Panc1 (cell line): ENCODE measurements at regions not wholly inside any gene's neighbourhood (a gene's known extent, or its start where the extent isn't known, plus 50 kb on each side); places are given as distances from the start of the nearest gene placed in this dataset.

Experiments
- ATAC-seq: fragments of 200-7000 bp; cut with Tn5 transposase; 2 replicates; pipeline ENCODE4 v1.9.1; 2020; ENCODE audit warnings: mild to moderate bottlenecking, moderate library complexity
- BruUV-seq: library from RNA; stranded (reverse); fragments of 400-500 nt; replicated peaks from 2 replicates; lab custom pipeline; 2021; lab: Mats Ljungman, UMichigan
- CTCF ChIA-PET: fragments of 300-600 bp; sonication (Branson Sonifier 250); formaldehyde crosslinking; loops from one replicate; lab custom pipeline; 2022; ENCODE audit warnings: antibody characterized with exemption; lab: Charles Lee
- POLR2A ChIA-PET: fragments of 300-600 bp; sonication (Branson Sonifier 250); formaldehyde crosslinking; loops from one replicate; lab custom pipeline; 2022; ENCODE audit warnings: antibody characterized with exemption; lab: Charles Lee
- DNase-seq: peaks from one replicate; pipeline ENCODE4 v3.0.0-alpha.2; 2010; ENCODE audit warnings: low read depth, low spot score
- H3K27ac ChIP-seq: 2 replicates; pipeline ENCODE4 v1.5.1; 2011; ENCODE audit warnings: mild to moderate bottlenecking, low read length, inconsistent platforms
- H3K27me3 ChIP-seq: fragments of 200-500 bp; sonication (Bioruptor generic); 2 replicates; pipeline ENCODE4 v1.6.0; 2014; ENCODE audit warnings: low read length, inconsistent platforms; ENCODE audit not compliant: control insufficient read depth, insufficient read depth
- H3K36me3 ChIP-seq: fragments of 200-500 bp; sonication (Bioruptor generic); 2 replicates; pipeline ENCODE4 v1.5.1; 2014; ENCODE audit warnings: inconsistent platforms, mild to moderate bottlenecking, low read length, moderate library complexity; ENCODE audit not compliant: control insufficient read depth, insufficient read depth
- H3K4me1 ChIP-seq: 2 replicates; pipeline ENCODE4 v1.5.1; 2011; ENCODE audit warnings: inconsistent platforms, mild to moderate bottlenecking, low read length, moderate library complexity; ENCODE audit not compliant: control insufficient read depth, insufficient read depth
- H3K4me3 ChIP-seq, 2 experiments: 2 replicates each; pipeline ENCODE4 v1.5.1; 2011 to 2012; ENCODE audit warnings: low read depth in 2 of 2, low read length in 2 of 2, mild to moderate bottlenecking in 2 of 2, inconsistent platforms in 1 of 2, moderate library complexity in 1 of 2
- H3K9me3 ChIP-seq: fragments of 200-500 bp; sonication (Bioruptor generic); 2 replicates; pipeline ENCODE4 v1.5.1; 2014; ENCODE audit warnings: low read depth, mild to moderate bottlenecking, inconsistent platforms, low read length, moderate library complexity; ENCODE audit not compliant: control insufficient read depth, insufficient read depth
- POLR2AphosphoS5 ChIP-seq: IDR thresholded peaks from 2 replicates; pipeline ENCODE4 v1.6.1; 2012; ENCODE audit warnings: mild to moderate bottlenecking, low read depth, low read length, moderate library complexity
- REST ChIP-seq, 2 experiments: IDR thresholded peaks; 2 replicates each; pipeline ENCODE4 v1.6.1; 2011 to 2012; ENCODE audit warnings: low read depth in 2 of 2, control low read depth in 1 of 2, low read length in 1 of 2, mild to moderate bottlenecking in 1 of 2, moderate library complexity in 1 of 2; ENCODE audit not compliant: insufficient read depth in 1 of 2
- SIN3A ChIP-seq: IDR thresholded peaks from 2 replicates; pipeline ENCODE4 v1.6.1; 2012; ENCODE audit warnings: low read depth, mild to moderate bottlenecking, low read length, moderate library complexity, borderline replicate concordance; ENCODE audit not compliant: insufficient read depth
- TCF7L2 ChIP-seq: IDR thresholded peaks from 2 replicates; pipeline ENCODE4 v1.6.1; 2011; ENCODE audit warnings: mild to moderate bottlenecking, low read depth, low read length, inconsistent platforms
- in situ Hi-C: cut with HindIII; loops from 2 replicates; pipeline ENCODE4 v1.10.0; 2016; ENCODE audit warnings: low sequenced_read_pairs, low pct_unique_long_range_greater_than_20kb
- intact Hi-C: fragments of 100-400 bp; cut with micrococcal nuclease; formaldehyde crosslinking; loops from one replicate; pipeline ENCODE4 v1.10.0; 2022; ENCODE audit not compliant: unreplicated experiment
- TF ChIP-seq, protein P1 (sequence below): fragments of 450-650 bp; IDR thresholded peaks from 2 replicates; pipeline ENCODE4 v1.5.1; 2017; ENCODE audit warnings: mild to moderate bottlenecking

DNA sequence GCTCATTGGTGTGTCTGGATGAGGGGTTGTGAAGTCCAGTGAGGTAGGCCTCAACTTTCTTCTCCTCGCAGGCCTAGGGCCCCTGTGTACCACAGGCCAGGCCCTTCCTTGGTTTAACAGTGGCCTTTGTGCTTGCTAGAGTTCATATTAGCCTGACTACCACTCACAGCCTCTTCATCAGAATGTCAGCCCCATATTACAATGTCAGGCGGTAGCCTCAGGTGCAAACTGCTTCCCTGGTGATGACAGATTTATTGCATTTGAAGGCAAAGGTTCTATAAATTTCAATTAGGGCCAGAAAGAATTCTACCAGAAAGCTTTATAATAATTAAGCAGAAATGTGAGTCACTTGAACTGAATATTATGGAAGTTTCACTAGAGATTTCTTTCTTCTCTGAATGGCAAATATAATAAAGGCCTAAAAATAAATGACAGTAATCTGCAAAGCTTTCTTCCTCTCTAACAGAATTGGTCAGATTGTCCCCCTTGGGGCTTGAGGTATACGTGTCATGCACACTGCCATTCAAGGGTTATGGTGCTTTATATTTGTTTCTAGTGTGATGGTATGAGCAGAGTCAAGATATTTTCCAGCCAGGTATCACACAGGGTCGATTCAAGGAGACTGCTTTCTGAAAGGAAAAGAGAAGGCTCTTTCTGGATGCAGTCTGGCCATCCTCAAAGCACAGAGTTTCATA, 210.3 kb downstream of the CWF19L2 start:
- no TSS peak for BruUV-seq
- Histone ChIP-seq H3K27ac (no peak overlapping the region), H3K9me3 (no peaks in the 10 kb centered on the region), H3K27me3 (no peaks in the 10 kb centered on the region), H3K4me1 (no peaks in the 10 kb centered on the region), H3K36me3 (no peaks in the 10 kb centered on the region), H3K4me3 (no peak overlapping the region)
- ChIA-PET POLR2A (no interaction called here), CTCF (no interaction called here)
- intact Hi-C loops (no loop called here), in situ Hi-C loops (no loop called here)
- TF ChIP-seq SIN3A: no peak
- no peak for DNase-seq
- no peak for ATAC-seq

DNA sequence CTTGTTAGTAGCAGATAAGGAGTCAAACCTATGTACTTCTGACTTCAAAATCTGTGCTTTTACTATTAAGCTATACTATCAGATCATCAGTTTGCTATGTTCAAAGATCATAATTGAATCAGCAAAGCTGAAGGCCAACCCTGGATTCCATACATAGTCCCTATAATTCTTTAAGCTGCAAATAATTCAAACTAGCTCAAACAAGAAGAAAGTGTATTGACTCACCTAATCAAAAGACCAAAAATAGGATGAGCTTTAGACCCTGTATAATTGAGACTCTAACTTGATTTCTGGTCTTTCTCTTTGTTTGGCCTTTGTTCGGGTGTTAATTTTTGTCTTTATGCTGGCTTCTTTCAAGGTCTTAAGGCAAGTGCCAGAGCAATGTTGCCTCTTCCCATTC, 213.7 kb downstream of the CWF19L2 start:
- Histone ChIP-seq H3K36me3 (no peaks in the 10 kb centered on the region), H3K4me1 (no peaks in the 10 kb centered on the region), H3K27me3 (no peaks in the 10 kb centered on the region), H3K27ac (no peak overlapping the region), H3K4me3 (no peak overlapping the region), H3K9me3 (no peaks in the 10 kb centered on the region)
- DNase-seq: no peak
- no peak for ATAC-seq
- TF ChIP-seq SIN3A (no peak), POLR2AphosphoS5 (no peak), REST (IDR thresholded peaks at IDR 0.05; ENCODE audit: insufficient read depth in 1 of 2, low read depth in 2 of 2, low read length in 1 of 2) (no peak), TCF7L2 (no peak)
- TF ChIP-seq, protein P1, sequence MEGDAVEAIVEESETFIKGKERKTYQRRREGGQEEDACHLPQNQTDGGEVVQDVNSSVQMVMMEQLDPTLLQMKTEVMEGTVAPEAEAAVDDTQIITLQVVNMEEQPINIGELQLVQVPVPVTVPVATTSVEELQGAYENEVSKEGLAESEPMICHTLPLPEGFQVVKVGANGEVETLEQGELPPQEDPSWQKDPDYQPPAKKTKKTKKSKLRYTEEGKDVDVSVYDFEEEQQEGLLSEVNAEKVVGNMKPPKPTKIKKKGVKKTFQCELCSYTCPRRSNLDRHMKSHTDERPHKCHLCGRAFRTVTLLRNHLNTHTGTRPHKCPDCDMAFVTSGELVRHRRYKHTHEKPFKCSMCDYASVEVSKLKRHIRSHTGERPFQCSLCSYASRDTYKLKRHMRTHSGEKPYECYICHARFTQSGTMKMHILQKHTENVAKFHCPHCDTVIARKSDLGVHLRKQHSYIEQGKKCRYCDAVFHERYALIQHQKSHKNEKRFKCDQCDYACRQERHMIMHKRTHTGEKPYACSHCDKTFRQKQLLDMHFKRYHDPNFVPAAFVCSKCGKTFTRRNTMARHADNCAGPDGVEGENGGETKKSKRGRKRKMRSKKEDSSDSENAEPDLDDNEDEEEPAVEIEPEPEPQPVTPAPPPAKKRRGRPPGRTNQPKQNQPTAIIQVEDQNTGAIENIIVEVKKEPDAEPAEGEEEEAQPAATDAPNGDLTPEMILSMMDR: no peak
- intact Hi-C loops: no loop called here
- in situ Hi-C loops: no loop called here
- BruUV-seq: no TSS peak
- ChIA-PET POLR2A (no interaction called here), CTCF (no interaction called here)

DNA sequence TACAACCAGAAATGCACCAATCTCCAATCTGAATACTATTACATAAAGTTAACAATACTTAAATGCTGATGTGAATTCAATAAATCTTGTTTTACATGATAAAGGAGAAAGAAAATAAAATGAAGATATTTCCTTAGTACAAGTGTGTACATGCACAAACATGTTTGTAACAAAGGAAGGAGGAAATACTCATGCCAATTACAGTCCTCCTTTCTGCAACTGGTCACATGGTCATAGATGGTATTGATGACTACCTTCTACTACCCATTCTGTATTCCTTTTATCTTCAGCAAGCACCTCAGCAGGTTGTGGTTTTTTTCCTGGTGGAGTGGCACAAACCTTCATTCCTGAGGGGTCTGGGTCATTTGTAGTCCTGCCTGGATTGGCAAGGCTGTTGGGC, 214.2 kb upstream of the GUCY1A2 start:
- intact Hi-C loops: no loop called here
- no peak for TF ChIP-seq TCF7L2
- no peak for TF ChIP-seq SIN3A
- ATAC-seq (no peak), DNase-seq (no peak)
- in situ Hi-C loops: no loop called here
- Histone ChIP-seq H3K36me3 (no peaks in the 10 kb centered on the region), H3K27me3 (no peaks in the 10 kb centered on the region), H3K4me3 (no peak overlapping the region), H3K9me3 (0 out of 2 replicates have a peak, but pooled peaks cover 3% of the 10 kb centered on the region), H3K27ac (no peak overlapping the region), H3K4me1 (no peaks in the 10 kb centered on the region)
- ChIA-PET CTCF (no interaction called here), POLR2A (no interaction called here)
- BruUV-seq: no TSS peak
